H1 (cell line): ENCODE measurements at regions not wholly inside any gene's neighbourhood (a gene's known extent, or its start where the extent isn't known, plus 50 kb on each side); places are given as distances from the start of the nearest gene placed in this dataset.
A peak's percentile ranks its signal among the peaks of the same experiment; 100 is the strongest.

Experiments
- CTCF ChIA-PET: fragments of 300-600 bp; sonication (Branson Sonifier 250); formaldehyde crosslinking; loops from one replicate; lab custom pipeline; 2021; ENCODE audit not compliant: partially characterized antibody; lab: Charles Lee
- POLR2A ChIA-PET: fragments of 300-600 bp; sonication (Branson Sonifier 250); formaldehyde crosslinking; loops from one replicate; lab custom pipeline; 2021; ENCODE audit warnings: inconsistent platforms; ENCODE audit not compliant: partially characterized antibody; lab: Charles Lee
- DNase-seq, 2 experiments: peaks; one replicate each; pipeline versions ENCODE4 v3.0.0 to v3.0.0-alpha.2; 2010 to 2022; ENCODE audit warnings: low spot score in 2 of 2, low read depth in 1 of 2, mixed read lengths in 1 of 2
- FAIRE-seq: peaks from 2 replicates; lab custom pipeline; 2011; peaks lifted over from hg19 to GRCh38; lab: Jason Lieb, UNC
- H2AFZ ChIP-seq: 2 replicates; pipeline ENCODE4 v1.8.1; 2012; ENCODE audit warnings: low read length, inconsistent platforms
- H2AK5ac ChIP-seq: 2 replicates; pipeline ENCODE4 v1.6.1; 2013; ENCODE audit warnings: low read depth, low read length
- H2BK120ac ChIP-seq: replicated peaks from 2 replicates; pipeline ENCODE3; 2013; ENCODE audit warnings: low read depth, low read length, inconsistent platforms
- H2BK12ac ChIP-seq: 2 replicates; pipeline ENCODE4 v1.6.1; 2013; ENCODE audit warnings: low read depth, low read length
- H2BK15ac ChIP-seq: 2 replicates; pipeline ENCODE4 v1.6.1; 2013; ENCODE audit warnings: low read length
- H2BK20ac ChIP-seq: 2 replicates; pipeline ENCODE4 v1.6.1; 2013; ENCODE audit warnings: low read length
- H2BK5ac ChIP-seq: 2 replicates; pipeline ENCODE4 v1.6.1; 2013; ENCODE audit warnings: low read depth, low read length
- H3K14ac ChIP-seq: 2 replicates; pipeline ENCODE4 v1.6.1; 2013; ENCODE audit warnings: inconsistent platforms; ENCODE audit not compliant: insufficient read length
- H3K18ac ChIP-seq: 2 replicates; pipeline ENCODE4 v1.6.1; 2013; ENCODE audit warnings: low read length; ENCODE audit errors: extremely low read depth
- H3K23ac ChIP-seq: 2 replicates; pipeline ENCODE4 v1.6.1; 2013; ENCODE audit warnings: inconsistent platforms; ENCODE audit not compliant: insufficient read length
- H3K23me2 ChIP-seq: 2 replicates; pipeline ENCODE4 v1.6.1; 2013; ENCODE audit warnings: low read depth, low read length
- H3K27ac ChIP-seq: 2 replicates; pipeline ENCODE4 v1.6.1; 2011; ENCODE audit warnings: low read depth, low read length, inconsistent platforms
- H3K27me3 ChIP-seq, 4 experiments: replicated peaks in 1 of 4; 1 replicate in 1 of 4; 2 replicates in 3 of 4; pipeline versions ENCODE4 v1.6.1 to v1.8.1; 2011 to 2013; ENCODE audit warnings: low read length in 3 of 4, mild to moderate bottlenecking in 3 of 4, inconsistent platforms in 2 of 4, mixed read lengths in 2 of 4, moderate library complexity in 1 of 4; ENCODE audit not compliant: control insufficient read depth in 3 of 4, insufficient read depth in 3 of 4; ENCODE audit errors: extremely low read depth in 1 of 4
- H3K36me3 ChIP-seq, 4 experiments: 2 replicates each; pipeline versions ENCODE4 v1.6.1 to v1.8.1; 2011 to 2013; ENCODE audit warnings: mild to moderate bottlenecking in 4 of 4, low read length in 3 of 4, moderate library complexity in 2 of 4, control low read depth in 1 of 4, inconsistent platforms in 1 of 4; ENCODE audit not compliant: insufficient read depth in 4 of 4, control insufficient read depth in 2 of 4
- H3K4ac ChIP-seq: replicated peaks from 2 replicates; pipeline ENCODE3; 2013; ENCODE audit warnings: low read length, low read depth, mixed read lengths, inconsistent platforms; ENCODE audit not compliant: insufficient read length
- H3K4me1 ChIP-seq, 4 experiments: replicated peaks in 1 of 4; 1 replicate in 1 of 4; 2 replicates in 3 of 4; pipeline versions ENCODE4 v1.6.1 to v1.8.1; 2011 to 2013; ENCODE audit warnings: low read length in 3 of 4, inconsistent platforms in 2 of 4, mixed read lengths in 1 of 4; ENCODE audit not compliant: insufficient read depth in 4 of 4, control insufficient read depth in 3 of 4
- H3K4me2 ChIP-seq, 2 experiments: 2 replicates each; pipeline versions ENCODE4 v1.6.1 to v1.8.1; 2011 to 2013; ENCODE audit warnings: low read depth in 2 of 2, low read length in 2 of 2, control low read depth in 1 of 2, inconsistent platforms in 1 of 2, mild to moderate bottlenecking in 1 of 2; ENCODE audit not compliant: insufficient read depth in 1 of 2
- H3K4me3 ChIP-seq, 4 experiments: fragments of 200-600, 300-600 bp in 1 of 4; sonication (generic), shearing (Covaris generic), sonication (Bioruptor Twin) in 1 of 4; 2 replicates each; pipeline versions ENCODE4 v1.5.1 to v1.8.1; 2011 to 2016; ENCODE audit warnings: low read length in 4 of 4, low read depth in 3 of 4, control low read depth in 2 of 4, inconsistent platforms in 2 of 4, mild to moderate bottlenecking in 2 of 4, mixed read lengths in 1 of 4, moderate library complexity in 1 of 4; ENCODE audit not compliant: insufficient read depth in 2 of 4; ENCODE audit errors: extremely low read depth in 1 of 4
- H3K56ac ChIP-seq: replicated peaks from 2 replicates; pipeline ENCODE3; 2013; ENCODE audit warnings: low read depth, mild to moderate bottlenecking, mixed read lengths, low read length, inconsistent platforms; ENCODE audit not compliant: insufficient read length
- H3K79me1 ChIP-seq: 2 replicates; pipeline ENCODE4 v1.6.1; 2013; ENCODE audit warnings: low read depth, low read length, control low read depth
- H3K79me2 ChIP-seq, 2 experiments: 2 replicates each; pipeline versions ENCODE4 v1.6.1 to v1.8.1; 2012 to 2013; ENCODE audit warnings: low read length in 2 of 2, mild to moderate bottlenecking in 2 of 2, inconsistent platforms in 1 of 2; ENCODE audit not compliant: insufficient read depth in 2 of 2, control insufficient read depth in 1 of 2
- H3K9ac ChIP-seq, 4 experiments: replicated peaks in 1 of 4; 1 replicate in 1 of 4; 2 replicates in 3 of 4; pipeline versions ENCODE4 v1.6.1 to v1.8.1; 2011 to 2013; ENCODE audit warnings: low read depth in 3 of 4, low read length in 3 of 4, control low read depth in 2 of 4, mild to moderate bottlenecking in 2 of 4, moderate library complexity in 2 of 4, inconsistent platforms in 1 of 4; ENCODE audit errors: extremely low read depth in 1 of 4
- H3K9me3 ChIP-seq, 2 experiments: 2 replicates each; pipeline versions ENCODE4 v1.6.1 to v1.8.1; 2012 to 2013; ENCODE audit warnings: mild to moderate bottlenecking in 2 of 2, moderate library complexity in 2 of 2, control low read depth in 1 of 2, inconsistent platforms in 1 of 2, low read depth in 1 of 2, low read length in 1 of 2, mixed read lengths in 1 of 2; ENCODE audit not compliant: insufficient read depth in 2 of 2
- H4K20me1 ChIP-seq, 2 experiments: replicated peaks in 1 of 2; 2 replicates each; pipeline versions ENCODE3 to v1.8.1; 2011 to 2013; ENCODE audit warnings: inconsistent platforms in 2 of 2, low read length in 2 of 2, mild to moderate bottlenecking in 1 of 2; ENCODE audit not compliant: insufficient read depth in 2 of 2, control insufficient read depth in 1 of 2
- H4K5ac ChIP-seq: 2 replicates; pipeline ENCODE4 v1.6.1; 2013; ENCODE audit warnings: low read length, low read depth, mixed read lengths, inconsistent platforms; ENCODE audit not compliant: insufficient read length
- H4K8ac ChIP-seq: 2 replicates; pipeline ENCODE4 v1.8.0; 2013; ENCODE audit warnings: mild to moderate bottlenecking, moderate library complexity, low read length, inconsistent platforms; ENCODE audit not compliant: insufficient read depth; ENCODE audit errors: extremely low read depth
- H4K91ac ChIP-seq: replicated peaks from 2 replicates; pipeline ENCODE3; 2013; ENCODE audit warnings: low read length, mixed read lengths, inconsistent platforms; ENCODE audit not compliant: insufficient read length
- KDM5A ChIP-seq: fragments of 200-600 bp; IDR thresholded peaks from 2 replicates; pipeline ENCODE4 v1.7.1; 2012; ENCODE audit warnings: mild to moderate bottlenecking, low read length, inconsistent platforms, mixed read lengths
- RBBP5 ChIP-seq: IDR thresholded peaks from 2 replicates; pipeline ENCODE4 v1.7.1; 2012; ENCODE audit warnings: low read depth, mild to moderate bottlenecking, inconsistent platforms, low read length, moderate library complexity, borderline replicate concordance
- SAP30 ChIP-seq: fragments of 300-600 bp; sonication (generic); IDR thresholded peaks from 2 replicates; pipeline ENCODE4 v1.7.1; 2012; ENCODE audit warnings: low read length, moderate library complexity, mild to moderate bottlenecking, inconsistent platforms; ENCODE audit not compliant: insufficient read depth, insufficient replicate concordance
- TCF12 ChIP-seq: IDR thresholded peaks from 2 replicates; pipeline ENCODE4 v1.6.1; 2011; ENCODE audit warnings: low read depth, mild to moderate bottlenecking, low read length
- WGBS, 2 experiments: shearing (Covaris generic) in 1 of 2; methylation state at CpG; one replicate each; pipeline versions ENCODE4 v1.1.6 to v1.1.7; 2013 to 2015; ENCODE audit warnings: low lambda C conversion rate in 2 of 2, mixed read lengths in 2 of 2, inconsistent platforms in 1 of 2, low coverage in 1 of 2, missing lambda C conversion rate in 1 of 2; ENCODE audit not compliant: insufficient replicate concordance in 2 of 2, insufficient coverage in 1 of 2, insufficient read length in 1 of 2; ENCODE audit errors: extremely low coverage in 1 of 2, missing lambda C conversion rate in 1 of 2; 5-methylcytosine and 5-hydroxymethylcytosine counted together
- TF ChIP-seq, protein P1 (sequence below): IDR thresholded peaks from 2 replicates; pipeline ENCODE4 v1.6.1; 2012; ENCODE audit warnings: low read length, inconsistent platforms

DNA sequence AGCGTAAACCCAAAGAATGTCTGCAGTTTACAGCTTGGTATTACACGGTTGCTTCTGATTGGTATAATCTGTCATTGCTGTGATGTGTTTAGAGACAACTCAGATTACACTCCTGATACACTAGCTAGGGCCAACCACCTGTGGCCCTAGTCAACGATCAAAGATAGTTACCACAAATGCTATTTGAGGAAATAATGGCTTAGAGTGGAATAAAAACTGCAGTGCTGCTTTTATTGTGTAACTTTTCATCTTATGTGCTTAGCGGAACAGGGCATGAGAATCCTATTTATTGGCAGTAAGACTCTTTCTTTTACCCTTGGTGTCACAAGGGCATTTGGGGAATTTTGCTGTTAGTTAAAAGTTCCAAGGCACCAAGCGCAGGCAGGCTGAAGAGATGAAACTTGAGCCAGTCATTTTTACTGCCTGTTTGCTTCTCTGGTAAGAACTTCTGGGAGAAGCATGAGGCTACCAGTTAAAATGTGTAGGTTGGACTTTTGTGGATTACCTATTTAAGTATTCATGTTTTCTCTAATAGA is 363.3 kb downstream of the KCNRG start:
- H2BK5ac ChIP-seq, result no peak overlapping the region
- H2BK120ac ChIP-seq, result no peak overlapping the region
- H3K23ac ChIP-seq, result no peak overlapping the region
- H4K5ac ChIP-seq, result no peak overlapping the region
- H3K79me2 ChIP-seq, result no peaks in the 10 kb centered on the region
- H4K91ac ChIP-seq, result no peak overlapping the region
- 77% methylated on average over 5 of the region's 5 CpGs; no CpG with 5 or more reads in 1 of the 2 experiments for WGBS, 2 experiments
- no peak for DNase-seq
- ChIA-PET POLR2A (no interaction called here), CTCF (interaction anchor here (2.3 to 3.8 kb wide), 2 partner anchors 9 to 422 kb away, joined by 7 to 31 read pairs; no protein-coding TSS in a partner anchor)
- peaks cover 14 to 16% of the 10 kb centered on the region in 2 experiments for H3K9me3 ChIP-seq
- H3K9ac ChIP-seq, result no peak overlapping the region
- no peak overlapping the region for H4K8ac ChIP-seq
- no peak overlapping the region for H2BK20ac ChIP-seq
- H3K4ac ChIP-seq, result no peak overlapping the region
- H3K23me2 ChIP-seq, result no peaks in the 10 kb centered on the region; the same call in 1 of the 2 replicates
- no peak overlapping the region for H2BK15ac ChIP-seq
- peak overlapping the region in 1 of 2 experiments; percentile 19; a peak in 1 of 4 replicates for H3K4me2 ChIP-seq
- H3K4me1 ChIP-seq, result peaks cover 2 to 11% (median 5%) of the 10 kb centered on the region in 4 experiments; a peak in 6 of 7 replicates
- H3K27ac ChIP-seq, result no peak overlapping the region
- H3K4me3 ChIP-seq, result no peak overlapping the region
- H3K56ac ChIP-seq, result no peak overlapping the region
- H2BK12ac ChIP-seq, result no peak overlapping the region
- H3K14ac ChIP-seq, result no peak overlapping the region
- FAIRE-seq, result peak; percentile 73
- no peak overlapping the region for H2AFZ ChIP-seq
- H3K79me1 ChIP-seq, result no peaks in the 10 kb centered on the region
- TF ChIP-seq KDM5A, result no peak
- TF ChIP-seq RBBP5, result no peak
- TF ChIP-seq, protein P1, sequence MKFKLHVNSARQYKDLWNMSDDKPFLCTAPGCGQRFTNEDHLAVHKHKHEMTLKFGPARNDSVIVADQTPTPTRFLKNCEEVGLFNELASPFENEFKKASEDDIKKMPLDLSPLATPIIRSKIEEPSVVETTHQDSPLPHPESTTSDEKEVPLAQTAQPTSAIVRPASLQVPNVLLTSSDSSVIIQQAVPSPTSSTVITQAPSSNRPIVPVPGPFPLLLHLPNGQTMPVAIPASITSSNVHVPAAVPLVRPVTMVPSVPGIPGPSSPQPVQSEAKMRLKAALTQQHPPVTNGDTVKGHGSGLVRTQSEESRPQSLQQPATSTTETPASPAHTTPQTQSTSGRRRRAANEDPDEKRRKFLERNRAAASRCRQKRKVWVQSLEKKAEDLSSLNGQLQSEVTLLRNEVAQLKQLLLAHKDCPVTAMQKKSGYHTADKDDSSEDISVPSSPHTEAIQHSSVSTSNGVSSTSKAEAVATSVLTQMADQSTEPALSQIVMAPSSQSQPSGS, result no peak
- no peak for TF ChIP-seq TCF12
- TF ChIP-seq SAP30, result no peak
- H3K18ac ChIP-seq, result no peak overlapping the region; the same call in 1 of the 2 replicates
- H3K27me3 ChIP-seq, result no peaks in the 10 kb centered on the region
- no peaks in the 10 kb centered on the region; a peak in 1 of 8 replicates for H3K36me3 ChIP-seq
- H4K20me1 ChIP-seq, result no peaks in the 10 kb centered on the region
- H2AK5ac ChIP-seq, result no peak overlapping the region
